ENCODE measurements at regions not wholly inside any gene's neighbourhood (a gene's known extent, or its start where the extent isn't known, plus 50 kb on each side); places are given as distances from the start of the nearest gene placed in this dataset.

DNA sequence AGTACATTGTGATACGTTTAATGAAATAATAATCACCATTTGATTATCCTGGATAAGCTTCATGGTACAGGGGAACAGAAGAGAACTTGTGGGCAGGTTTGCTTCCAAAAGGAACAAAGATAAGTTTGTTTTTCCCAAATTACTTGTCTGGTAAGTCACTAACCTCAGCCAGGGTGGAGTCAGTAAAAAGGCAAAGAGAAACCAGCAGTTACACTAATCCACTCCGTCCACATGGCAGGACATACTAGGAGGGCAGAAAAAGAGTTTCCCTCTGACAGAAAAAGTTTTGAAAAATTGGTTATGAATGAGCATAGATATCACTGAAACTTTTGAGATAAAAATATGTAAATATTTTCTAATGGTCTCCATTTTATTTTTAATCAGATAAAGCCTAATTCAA is 285.9 kb downstream of the IL15 start:
- DNase-seq (ENCODE audit: low spot score) = no peak

DNA sequence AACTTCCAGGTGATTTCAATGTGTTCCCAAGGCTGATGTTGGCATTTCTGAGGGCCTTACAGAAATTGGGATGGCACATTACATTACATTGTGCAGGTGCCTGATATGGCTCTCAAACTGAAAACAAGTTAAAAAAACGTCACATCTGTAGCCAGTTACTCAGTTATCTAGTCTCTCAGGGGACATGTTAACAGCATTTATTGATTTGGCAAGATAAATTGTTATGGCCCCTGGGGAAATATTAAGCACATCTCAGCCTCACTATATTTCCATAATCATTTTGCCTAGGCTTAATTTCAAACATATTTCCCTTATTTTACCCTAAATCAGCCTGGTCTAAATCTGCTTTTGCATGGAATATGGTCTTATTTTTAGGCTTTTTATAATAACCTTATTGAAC is 290.0 kb downstream of the IL15 start:
- no peak for DNase-seq (ENCODE audit: low spot score)

DNA sequence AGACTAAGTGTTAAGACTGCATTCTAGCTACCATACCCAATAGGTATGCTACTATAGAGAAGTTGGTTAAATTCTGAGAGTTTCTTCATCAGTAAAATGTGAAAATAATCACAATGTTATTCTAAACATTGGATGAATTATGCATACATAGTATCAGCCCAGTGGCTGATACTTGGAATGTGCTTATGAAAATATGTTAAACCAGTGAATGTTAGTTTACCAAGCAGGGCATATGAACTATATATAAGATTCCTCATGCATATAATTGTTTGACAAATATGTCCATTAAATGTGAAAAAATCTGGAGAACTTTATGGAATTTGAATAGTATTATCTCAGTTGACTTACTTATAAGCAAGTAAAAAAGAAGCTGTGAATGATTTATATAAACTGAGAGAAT is 296.1 kb downstream of the IL15 start:
- no peak for DNase-seq (ENCODE audit: low spot score)

DNA sequence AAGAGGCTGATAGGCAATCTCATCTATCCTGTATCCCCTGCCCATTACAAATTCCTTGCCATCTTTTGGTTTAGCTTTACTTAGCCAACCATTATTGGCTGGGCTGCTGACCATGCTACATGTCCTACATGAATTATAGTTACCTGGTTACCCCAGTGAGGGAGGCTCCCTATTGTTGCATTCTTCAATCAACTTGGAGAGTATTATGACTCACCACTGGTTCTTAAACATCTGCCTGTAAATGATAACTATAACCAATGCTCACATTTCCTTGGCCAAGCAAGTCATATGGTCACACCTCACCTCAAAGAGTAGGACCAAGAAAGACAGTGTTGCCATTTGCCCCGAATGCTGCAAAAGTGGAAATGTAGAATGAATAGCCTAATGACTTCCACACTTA is 297.6 kb downstream of the IL15 start:
- DNase-seq (ENCODE audit: low spot score) = no peak

DNA sequence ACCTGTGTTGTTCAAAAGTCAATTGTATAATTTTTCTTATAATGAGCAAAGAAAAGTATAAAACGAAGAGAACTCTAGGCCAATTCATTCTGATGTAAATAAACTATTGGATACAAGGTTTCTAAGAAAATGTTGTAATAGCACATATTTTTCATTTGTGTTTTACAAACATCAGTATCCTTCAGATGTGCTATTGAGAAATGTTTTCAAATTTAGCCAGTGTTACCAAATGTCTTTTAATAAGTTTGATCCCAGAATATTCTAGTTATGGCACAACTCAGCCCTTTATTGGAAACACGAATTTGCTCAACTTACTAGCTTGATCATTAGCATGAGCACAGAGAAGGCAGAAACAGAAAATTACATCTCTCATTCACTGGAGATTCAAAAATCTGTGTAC is 319.3 kb downstream of the IL15 start:
- DNase-seq (ENCODE audit: low spot score) = no peak

DNA sequence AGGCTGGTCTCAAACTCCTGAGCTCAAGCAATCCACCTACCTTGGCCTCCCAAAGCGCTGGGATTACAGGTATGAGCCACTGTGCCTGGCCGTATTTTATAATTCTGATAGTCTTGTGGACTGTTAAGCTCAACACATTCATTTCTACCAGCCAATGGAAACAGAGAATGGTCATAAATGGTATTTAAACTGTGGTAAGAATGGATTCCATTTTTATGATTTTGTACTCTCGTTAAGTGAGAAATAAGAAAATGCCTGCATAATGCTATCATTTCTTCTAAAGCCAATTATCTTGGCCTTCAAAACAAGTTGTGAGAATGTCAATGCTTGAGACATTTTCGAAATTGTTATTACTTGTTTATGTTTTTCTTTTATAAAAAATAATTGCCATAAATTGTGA is 321.0 kb downstream of the IL15 start:
- no peak for DNase-seq (ENCODE audit: low spot score)

DNA sequence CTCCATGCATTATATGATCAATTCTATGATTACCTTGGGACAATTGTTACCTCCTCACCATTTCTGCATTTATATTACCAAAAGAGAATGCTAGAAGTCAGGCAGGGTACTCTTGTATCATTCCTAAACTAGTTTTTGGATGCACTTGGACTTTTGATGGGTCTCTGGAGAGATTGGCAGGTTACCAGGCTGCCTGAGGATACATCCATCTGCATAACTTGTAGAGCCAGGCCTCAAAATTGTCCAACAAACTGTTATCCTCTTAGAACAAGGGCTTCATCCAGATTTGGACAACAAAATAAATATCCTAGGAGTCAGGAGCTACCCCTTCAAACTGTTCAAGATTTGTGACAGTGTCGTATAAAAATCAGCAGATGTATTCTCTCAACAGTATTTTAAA is 326.1 kb downstream of the IL15 start:
- no peak for DNase-seq (ENCODE audit: low spot score)

DNA sequence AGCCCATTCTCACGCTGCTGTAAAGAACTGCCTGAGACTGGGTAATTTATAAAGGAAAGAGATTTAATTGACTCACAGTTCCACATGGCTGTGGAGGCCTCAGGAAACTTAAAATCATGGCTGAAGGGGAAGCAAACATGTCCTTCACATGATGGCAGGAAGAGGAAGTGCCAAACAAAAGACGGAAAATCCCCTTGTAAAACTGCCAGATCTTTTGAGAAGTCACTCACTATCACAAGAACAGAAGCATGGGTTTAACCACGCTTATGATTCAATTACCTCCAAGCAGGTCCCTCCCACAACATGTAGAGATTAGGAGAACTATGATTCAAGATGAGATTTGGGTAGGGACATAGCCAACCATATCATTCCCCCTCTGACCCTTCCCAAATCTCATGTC is 335.5 kb downstream of the IL15 start:
- DNase-seq (ENCODE audit: low spot score) = no peak

DNA sequence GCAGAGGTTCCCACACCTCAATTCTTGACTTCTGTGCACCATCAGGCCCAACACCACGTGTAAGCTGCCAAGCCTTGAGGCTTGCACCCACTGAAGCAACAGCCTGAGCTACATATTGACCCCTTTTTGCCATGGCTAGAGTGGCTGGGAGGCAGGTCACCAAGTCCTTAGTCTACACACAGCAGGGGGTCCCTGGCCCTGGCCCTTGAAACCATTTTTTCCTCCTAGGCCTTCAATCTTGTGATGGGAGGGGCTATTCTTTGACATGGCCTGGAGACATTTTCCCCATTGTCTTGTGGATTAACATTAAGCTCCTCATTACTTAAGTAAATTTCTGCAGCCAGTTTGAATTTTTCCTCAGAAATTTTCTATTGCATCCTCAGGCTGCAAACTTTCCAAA is 336.6 kb downstream of the IL15 start:
- DNase-seq (ENCODE audit: low spot score) = no peak
